Heart left ventricle (tissue), 13 donors: ENCODE measurements at regions not wholly inside any gene's neighbourhood (a gene's known extent, or its start where the extent isn't known, plus 50 kb on each side); places are given as distances from the start of the nearest gene placed in this dataset.

Source experiments
- POLR2A ChIP-seq, 2 donors: fragments of 450-650 bp; IDR thresholded peaks; one replicate each; pipeline ENCODE4 v1.6.1; 2017; ENCODE audit warnings: antibody characterized with exemption in 2 of 2, mild to moderate bottlenecking in 2 of 2, moderate library complexity in 2 of 2
- TF ChIP-seq, protein P1 (sequence below), 12 donors: fragments of 200-600 bp; sonication (generic) in 4 of 12; IDR thresholded peaks; one replicate each; pipeline versions ENCODE4 v1.5.0 to v1.8.0; 2018 to 2022; ENCODE audit warnings: antibody characterized with exemption in 12 of 12, mild to moderate bottlenecking in 5 of 12
- donor health status: ischemic (EF 13 %, LVEDD 7.1; RV severe dilation, severe dysfunction).
- donor health status: DM: no; HTN: yes; CAD: no.
- donor health status: DM: no; HTN: no; CAD: no.
- donor health status: ischemic (EF 25% LVEDD 6.9; RV normal size, moderate dysfunction).
- donor health status: ischemic (EF 25% LVEDD 5.7; RV mildly dilated, moderate dysfunction).
- donor health status: ischemic (EF 35%, LVEDD 5.7; RV mildly dilated, moderate dysfunction).
- donor health status: nonischemic (EF 11% LVEDD 7.7; RV severe dilation, severe dysfunction).
- donor health status: DM: yes; HTN: yes; CAD: no.
- donor health status: PGD.
- donor health status: ischemic (EF 29% LVEDD 5.4; RV normal size, mild dysfunction).
- donor health status: nonischemic (EF 23%, LVEDD 6.1; RV moderate dilation, normal function).

DNA sequence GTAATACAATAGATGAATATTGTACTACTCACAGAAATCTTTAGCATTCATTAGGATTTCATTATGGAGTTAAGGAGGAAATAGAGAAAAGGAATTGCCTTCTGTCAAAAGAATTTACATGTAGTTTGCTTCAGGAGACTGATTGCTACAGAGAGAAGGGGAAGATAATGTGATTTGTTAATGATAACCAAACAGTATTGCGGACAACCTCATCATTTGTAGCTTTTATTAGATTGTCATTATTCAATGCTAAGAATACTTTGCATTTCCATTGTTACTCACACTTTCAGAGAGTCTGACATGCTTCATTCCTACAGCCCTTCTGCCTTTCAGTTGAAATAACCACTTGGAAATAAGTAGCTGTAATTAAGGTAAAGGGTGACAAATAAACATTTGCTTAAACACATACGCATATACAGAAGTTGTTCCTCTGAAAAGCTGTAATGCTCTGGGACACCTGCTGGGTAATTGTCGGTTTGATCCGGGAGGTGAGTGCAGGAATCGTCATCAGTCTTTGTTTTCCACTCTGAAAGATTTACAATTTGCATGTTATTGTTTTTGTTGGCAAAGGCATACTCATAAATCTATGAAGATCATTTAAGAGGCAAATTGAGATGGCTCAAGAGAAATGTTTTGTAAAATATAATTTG is 600.2 kb downstream of the TRHDE start:
- TF ChIP-seq, protein P1, sequence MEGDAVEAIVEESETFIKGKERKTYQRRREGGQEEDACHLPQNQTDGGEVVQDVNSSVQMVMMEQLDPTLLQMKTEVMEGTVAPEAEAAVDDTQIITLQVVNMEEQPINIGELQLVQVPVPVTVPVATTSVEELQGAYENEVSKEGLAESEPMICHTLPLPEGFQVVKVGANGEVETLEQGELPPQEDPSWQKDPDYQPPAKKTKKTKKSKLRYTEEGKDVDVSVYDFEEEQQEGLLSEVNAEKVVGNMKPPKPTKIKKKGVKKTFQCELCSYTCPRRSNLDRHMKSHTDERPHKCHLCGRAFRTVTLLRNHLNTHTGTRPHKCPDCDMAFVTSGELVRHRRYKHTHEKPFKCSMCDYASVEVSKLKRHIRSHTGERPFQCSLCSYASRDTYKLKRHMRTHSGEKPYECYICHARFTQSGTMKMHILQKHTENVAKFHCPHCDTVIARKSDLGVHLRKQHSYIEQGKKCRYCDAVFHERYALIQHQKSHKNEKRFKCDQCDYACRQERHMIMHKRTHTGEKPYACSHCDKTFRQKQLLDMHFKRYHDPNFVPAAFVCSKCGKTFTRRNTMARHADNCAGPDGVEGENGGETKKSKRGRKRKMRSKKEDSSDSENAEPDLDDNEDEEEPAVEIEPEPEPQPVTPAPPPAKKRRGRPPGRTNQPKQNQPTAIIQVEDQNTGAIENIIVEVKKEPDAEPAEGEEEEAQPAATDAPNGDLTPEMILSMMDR (IDR thresholded peaks at IDR 0.05), result no peak
- TF ChIP-seq POLR2A (IDR thresholded peaks at IDR 0.05), result no peak
